DMS53 (cell line): ENCODE measurements at regions not wholly inside any gene's neighbourhood (a gene's known extent, or its start where the extent isn't known, plus 50 kb on each side); places are given as distances from the start of the nearest gene placed in this dataset.

Experiments
- DNase-seq: peaks from one replicate; lab custom pipeline; 2025; lab: John Stamatoyannopoulos, UW

- DNase-seq: no peak
Measured at GRCh38 chr2:41726364-41726763, 321.5 kb upstream of the PKDCC start.

- DNase-seq: no peak
Measured at GRCh38 chr2:41727152-41727551, 320.7 kb upstream of the PKDCC start.

- DNase-seq: no peak
Measured at GRCh38 chr2:41727711-41728110, 320.1 kb upstream of the PKDCC start.

GRCh38 chr2:41728788-41729338, 319.0 kb upstream of the PKDCC start:
- peak; percentile 67 for DNase-seq

GRCh38 chr2:41729800-41730364, 317.9 kb upstream of the PKDCC start:
- DNase-seq: no peak

- DNase-seq: no peak
Measured at GRCh38 chr2:41735006-41735405, 312.8 kb upstream of the PKDCC start.

- DNase-seq: no peak
Measured at GRCh38 chr2:41735476-41735875, 312.3 kb upstream of the PKDCC start.

- DNase-seq: peak; percentile 48
Measured at GRCh38 chr2:41736105-41736567, 311.7 kb upstream of the PKDCC start.

- peak; percentile 48 for DNase-seq
Measured at GRCh38 chr2:41736586-41736985, 311.2 kb upstream of the PKDCC start.

- DNase-seq: no peak
Measured at GRCh38 chr2:41737888-41738287, 309.9 kb upstream of the PKDCC start.

- no peak for DNase-seq
Measured at GRCh38 chr2:41741951-41742595, 305.7 kb upstream of the PKDCC start.

- DNase-seq: no peak
Measured at GRCh38 chr2:41743324-41743723, 304.5 kb upstream of the PKDCC start.

- DNase-seq: no peak
Measured at GRCh38 chr2:41750829-41751228, 297.0 kb upstream of the PKDCC start.

GRCh38 chr2:41759880-41760279, 287.9 kb upstream of the PKDCC start:
- no peak for DNase-seq

GRCh38 chr2:41763141-41763540, 284.7 kb upstream of the PKDCC start:
- peak; percentile 40 for DNase-seq

GRCh38 chr2:41764131-41764530, 283.7 kb upstream of the PKDCC start:
- no peak for DNase-seq

GRCh38 chr2:41764919-41765318, 282.9 kb upstream of the PKDCC start:
- DNase-seq: peak; percentile 24

- DNase-seq: no peak
Measured at GRCh38 chr2:41768310-41768709, 279.5 kb upstream of the PKDCC start.

GRCh38 chr2:41771710-41772109, 276.1 kb upstream of the PKDCC start:
- DNase-seq: no peak

- DNase-seq: no peak
Measured at GRCh38 chr2:41772697-41773096, 275.1 kb upstream of the PKDCC start.

GRCh38 chr2:41774011-41774605, 273.7 kb upstream of the PKDCC start:
- DNase-seq: no peak

GRCh38 chr2:41775366-41776025, 272.3 kb upstream of the PKDCC start:
- no peak for DNase-seq

GRCh38 chr2:41779888-41780287, 267.9 kb upstream of the PKDCC start:
- no peak for DNase-seq
